Left ventricle myocardium superior (tissue), 1 donor: ENCODE measurements at regions not wholly inside any gene's neighbourhood (a gene's known extent, or its start where the extent isn't known, plus 50 kb on each side); places are given as distances from the start of the nearest gene placed in this dataset.

Experiments used
- ATAC-seq: fragments of 200-7000 bp; cut with Tn5 transposase; one replicate; pipeline ENCODE4 v1.9.1; 2020; ENCODE audit warnings: mild to moderate bottlenecking, moderate library complexity
- DNase-seq: peaks from one replicate; pipeline ENCODE4 v3.0.0-alpha.2; 2020
- intact Hi-C: fragments of 100-400 bp; cut with micrococcal nuclease; formaldehyde crosslinking; loops from one replicate; pipeline ENCODE4 v1.11.0; 2022
- donor health status: DM: no; HTN: yes; CAD: no; lungs with severe emphysema.

GRCh38 chr14:29092121-29092520 is 325.5 kb downstream of the FOXG1 start:
- ATAC-seq = no peak
- intact Hi-C loops = no loop called here
- DNase-seq = no peak

- ATAC-seq (no peak), DNase-seq (no peak)
- intact Hi-C loops = no loop called here
These were observed 330.9 kb downstream of the FOXG1 start for GRCh38 chr14:29097476-29097875.

- DNase-seq (no peak), ATAC-seq (no peak)
- intact Hi-C loops = no loop called here
These were observed 332.1 kb downstream of the FOXG1 start for GRCh38 chr14:29098656-29099055.

GRCh38 chr14:29102266-29102665 is 335.7 kb downstream of the FOXG1 start:
- DNase-seq (no peak), ATAC-seq (no peak)
- intact Hi-C loops = no loop called here

- ATAC-seq (no peak), DNase-seq (no peak)
- intact Hi-C loops = no loop called here
These were observed 336.4 kb downstream of the FOXG1 start for GRCh38 chr14:29102996-29103395.

GRCh38 chr14:29108908-29109307 is 342.3 kb downstream of the FOXG1 start:
- ATAC-seq = no peak
- intact Hi-C loops = no loop called here
- no peak for DNase-seq

- intact Hi-C loops = no loop called here
- ATAC-seq = no peak
- DNase-seq = no peak
These were observed 343.0 kb downstream of the FOXG1 start for GRCh38 chr14:29109589-29109988.

- intact Hi-C loops = no loop called here
- ATAC-seq (no peak), DNase-seq (no peak)
These were observed 345.0 kb downstream of the FOXG1 start for GRCh38 chr14:29111554-29111953.

- DNase-seq (no peak), ATAC-seq (no peak)
- intact Hi-C loops = no loop called here
These were observed 356.4 kb downstream of the FOXG1 start for GRCh38 chr14:29123017-29123416.

GRCh38 chr14:29126361-29126760 is 359.8 kb downstream of the FOXG1 start:
- intact Hi-C loops = no loop called here
- no peak for ATAC-seq
- no peak for DNase-seq

- intact Hi-C loops = no loop called here
- DNase-seq (no peak), ATAC-seq (no peak)
These were observed 360.3 kb downstream of the FOXG1 start for GRCh38 chr14:29126865-29127264.

GRCh38 chr14:29140016-29140415 is 373.4 kb downstream of the FOXG1 start:
- intact Hi-C loops = no loop called here
- DNase-seq = no peak
- ATAC-seq = no peak

- no peak for ATAC-seq
- intact Hi-C loops = no loop called here
These were observed 378.0 kb downstream of the FOXG1 start for GRCh38 chr14:29144621-29145020.

GRCh38 chr14:29148221-29148620 is 381.6 kb downstream of the FOXG1 start:
- intact Hi-C loops = no loop called here

More at GRCh38 chr14:29144621-29145020, 378.0 kb downstream of the FOXG1 start:
- no peak for DNase-seq

GRCh38 chr14:29149798-29150197 is 383.2 kb downstream of the FOXG1 start:
- no peak for ATAC-seq
- intact Hi-C loops = no loop called here
- DNase-seq = no peak

More at GRCh38 chr14:29148221-29148620, 381.6 kb downstream of the FOXG1 start:
- no peak for DNase-seq
- ATAC-seq = no peak

- intact Hi-C loops = no loop called here
- no peak for DNase-seq
- no peak for ATAC-seq
These were observed 384.1 kb downstream of the FOXG1 start for GRCh38 chr14:29150659-29151058.

- ATAC-seq = no peak
- no peak for DNase-seq
- intact Hi-C loops = no loop called here
These were observed 389.5 kb downstream of the FOXG1 start for GRCh38 chr14:29156096-29156495.

- no peak for DNase-seq
- intact Hi-C loops = no loop called here
- no peak for ATAC-seq
These were observed 395.0 kb downstream of the FOXG1 start for GRCh38 chr14:29161593-29161992.

- ATAC-seq = no peak
- intact Hi-C loops = no loop called here
- no peak for DNase-seq
These were observed 396.5 kb downstream of the FOXG1 start for GRCh38 chr14:29163109-29163508.

- DNase-seq (no peak), ATAC-seq (no peak)
- intact Hi-C loops = no loop called here
These were observed 398.8 kb downstream of the FOXG1 start for GRCh38 chr14:29165431-29165830.

- intact Hi-C loops = no loop called here
- ATAC-seq (no peak), DNase-seq (no peak)
These were observed 399.9 kb downstream of the FOXG1 start for GRCh38 chr14:29166507-29166906.

GRCh38 chr14:29168149-29168548 is 401.6 kb downstream of the FOXG1 start:
- DNase-seq (no peak), ATAC-seq (no peak)
- intact Hi-C loops = no loop called here
